ENCODE measurements at regions not wholly inside any gene's neighbourhood (a gene's known extent, or its start where the extent isn't known, plus 50 kb on each side); places are given as distances from the start of the nearest gene placed in this dataset.

- TF ChIP-seq, protein P1, sequence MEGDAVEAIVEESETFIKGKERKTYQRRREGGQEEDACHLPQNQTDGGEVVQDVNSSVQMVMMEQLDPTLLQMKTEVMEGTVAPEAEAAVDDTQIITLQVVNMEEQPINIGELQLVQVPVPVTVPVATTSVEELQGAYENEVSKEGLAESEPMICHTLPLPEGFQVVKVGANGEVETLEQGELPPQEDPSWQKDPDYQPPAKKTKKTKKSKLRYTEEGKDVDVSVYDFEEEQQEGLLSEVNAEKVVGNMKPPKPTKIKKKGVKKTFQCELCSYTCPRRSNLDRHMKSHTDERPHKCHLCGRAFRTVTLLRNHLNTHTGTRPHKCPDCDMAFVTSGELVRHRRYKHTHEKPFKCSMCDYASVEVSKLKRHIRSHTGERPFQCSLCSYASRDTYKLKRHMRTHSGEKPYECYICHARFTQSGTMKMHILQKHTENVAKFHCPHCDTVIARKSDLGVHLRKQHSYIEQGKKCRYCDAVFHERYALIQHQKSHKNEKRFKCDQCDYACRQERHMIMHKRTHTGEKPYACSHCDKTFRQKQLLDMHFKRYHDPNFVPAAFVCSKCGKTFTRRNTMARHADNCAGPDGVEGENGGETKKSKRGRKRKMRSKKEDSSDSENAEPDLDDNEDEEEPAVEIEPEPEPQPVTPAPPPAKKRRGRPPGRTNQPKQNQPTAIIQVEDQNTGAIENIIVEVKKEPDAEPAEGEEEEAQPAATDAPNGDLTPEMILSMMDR (IDR thresholded peaks at IDR 0.05): no peak
- TF ChIP-seq POLR2A (IDR thresholded peaks at IDR 0.05): no peak
These were observed 392.6 kb downstream of the FAT4 start for GRCh38 chr4:125707397-125707796.

Data from suprapubic skin (tissue), 3 donors.